HG02840 (cell line): ENCODE measurements at regions not wholly inside any gene's neighbourhood (a gene's known extent, or its start where the extent isn't known, plus 50 kb on each side); places are given as distances from the start of the nearest gene placed in this dataset.

Experiments used
- ATAC-seq: cut with Tn5 transposase; IDR thresholded peaks from one replicate; pipeline ENCODE4 v1.9.1; 2021; ENCODE audit warnings: mild to moderate bottlenecking, moderate library complexity, moderate number of reproducible peaks; ENCODE audit not compliant: unreplicated experiment, low FRiP score

- ATAC-seq: no peak
Measured at GRCh38 chr10:21273400-21273968, 252.0 kb downstream of the SKIDA1 start.

- no peak for ATAC-seq
Measured at GRCh38 chr10:21272643-21273399, 252.7 kb downstream of the SKIDA1 start.

- ATAC-seq: no peak
Measured at GRCh38 chr10:21270976-21271375, 254.5 kb downstream of the SKIDA1 start.

- no peak for ATAC-seq
Measured at GRCh38 chr10:21269289-21269688, 256.2 kb downstream of the SKIDA1 start.

- no peak for ATAC-seq
Measured at GRCh38 chr10:21265622-21266021, 259.9 kb downstream of the SKIDA1 start.

- ATAC-seq: no peak
Measured at GRCh38 chr10:21264271-21264670, 261.2 kb downstream of the SKIDA1 start.

GRCh38 chr10:21263839-21264238 is 261.6 kb downstream of the SKIDA1 start:
- ATAC-seq: no peak

GRCh38 chr10:21263263-21263803 is 262.1 kb downstream of the SKIDA1 start:
- ATAC-seq: no peak

- ATAC-seq: no peak
Measured at GRCh38 chr10:21261842-21262294, 263.6 kb downstream of the SKIDA1 start.

GRCh38 chr10:21260506-21261149 is 264.9 kb downstream of the SKIDA1 start:
- ATAC-seq: no peak

GRCh38 chr10:21260066-21260465 is 265.4 kb downstream of the SKIDA1 start:
- no peak for ATAC-seq

GRCh38 chr10:21257919-21258318 is 267.6 kb downstream of the SKIDA1 start:
- ATAC-seq: no peak

GRCh38 chr10:21257191-21257590 is 268.3 kb downstream of the SKIDA1 start:
- ATAC-seq: no peak

- no peak for ATAC-seq
Measured at GRCh38 chr10:21249435-21249834, 276.0 kb downstream of the SKIDA1 start.

GRCh38 chr10:21247592-21247991 is 277.9 kb downstream of the SKIDA1 start:
- ATAC-seq: no peak

- no peak for ATAC-seq
Measured at GRCh38 chr10:21246178-21246577, 279.3 kb downstream of the SKIDA1 start.

- ATAC-seq: no peak
Measured at GRCh38 chr10:21243748-21244257, 281.7 kb downstream of the SKIDA1 start.

GRCh38 chr10:21242915-21243314 is 282.6 kb downstream of the SKIDA1 start:
- no peak for ATAC-seq

- no peak for ATAC-seq
Measured at GRCh38 chr10:21238717-21239116, 286.8 kb downstream of the SKIDA1 start.

- no peak for ATAC-seq
Measured at GRCh38 chr10:21238044-21238443, 287.4 kb downstream of the SKIDA1 start.

- ATAC-seq: no peak
Measured at GRCh38 chr10:21234761-21235160, 290.7 kb downstream of the SKIDA1 start.
